ENCODE measurements at regions not wholly inside any gene's neighbourhood (a gene's known extent, or its start where the extent isn't known, plus 50 kb on each side); places are given as distances from the start of the nearest gene placed in this dataset.

DNA sequence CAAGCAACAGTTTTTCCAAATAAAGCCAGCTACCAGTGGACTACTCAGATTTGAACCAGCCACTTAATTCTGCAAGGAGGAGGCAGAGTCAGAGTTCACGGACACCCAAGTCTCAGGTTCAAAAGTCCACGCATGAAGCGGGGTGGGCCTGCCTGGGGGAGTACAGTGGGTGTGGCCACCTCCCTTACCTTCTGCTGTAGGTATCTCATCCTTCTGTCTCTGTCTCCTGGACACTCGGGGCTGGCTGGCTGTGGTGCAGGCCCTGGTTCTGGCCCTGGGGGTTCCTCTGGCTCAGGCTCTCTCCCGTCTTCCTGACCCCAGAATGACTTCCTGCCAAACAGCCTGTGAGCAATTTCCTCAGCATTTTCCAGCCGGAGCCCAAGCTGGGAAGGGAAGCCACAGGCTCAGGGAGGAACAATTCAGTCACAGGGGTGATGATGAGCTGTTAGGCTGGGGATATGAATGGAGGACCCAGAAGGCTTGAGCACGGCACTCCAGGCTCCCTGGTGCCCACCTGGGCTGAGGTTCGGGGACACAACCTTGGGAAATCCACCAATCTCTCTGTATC is 101.9 kb downstream of the LITAF start:
- no peak overlapping the region for H3K27ac ChIP-seq (ENCODE audit: insufficient read depth, low read length, poor library complexity, severe bottlenecking)
- H3K27me3 ChIP-seq (replicated peaks; ENCODE audit: control insufficient read depth, insufficient read depth, low read length, poor library complexity, severe bottlenecking), result no peaks in the 10 kb centered on the region
- no peaks in the 10 kb centered on the region for H3K36me3 ChIP-seq (ENCODE audit: control insufficient read depth, insufficient read depth, low read length)
- H3K4me1 ChIP-seq (ENCODE audit: control insufficient read depth, insufficient read depth, low read length, poor library complexity, severe bottlenecking), result no peaks in the 10 kb centered on the region
- no peak for DNase-seq
- peaks cover 3% of the 10 kb centered on the region for H3K9me3 ChIP-seq (ENCODE audit: control insufficient read depth, low read length)
- no peak overlapping the region for H3K4me3 ChIP-seq (ENCODE audit: insufficient read depth, low read depth, low read length, poor library complexity, severe bottlenecking)

DNA sequence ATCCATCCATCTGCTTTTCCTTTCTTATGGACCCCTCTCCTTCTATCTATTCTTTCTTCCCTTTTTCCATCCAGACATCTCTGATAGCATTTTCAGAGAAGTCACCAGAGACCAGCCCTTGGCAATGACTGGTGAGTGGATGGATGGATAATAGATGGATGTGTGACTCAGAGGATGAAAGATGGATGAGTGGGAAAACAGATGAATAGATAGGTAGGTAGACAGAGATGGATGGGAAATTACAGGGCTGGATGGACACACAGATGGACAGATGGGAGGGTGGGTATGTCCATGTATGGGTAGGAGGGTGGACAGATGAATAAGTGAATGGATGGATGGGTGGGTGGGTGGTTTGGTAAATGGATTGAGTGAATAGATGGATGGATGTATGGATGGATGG is 101.0 kb downstream of the LITAF start:
- no peak overlapping the region for H3K27ac ChIP-seq (ENCODE audit: insufficient read depth, low read length, poor library complexity, severe bottlenecking)
- no peaks in the 10 kb centered on the region for H3K36me3 ChIP-seq (ENCODE audit: control insufficient read depth, insufficient read depth, low read length)
- no peaks in the 10 kb centered on the region for H3K4me1 ChIP-seq (ENCODE audit: control insufficient read depth, insufficient read depth, low read length, poor library complexity, severe bottlenecking)
- no peak for DNase-seq
- no peaks in the 10 kb centered on the region for H3K9me3 ChIP-seq (ENCODE audit: control insufficient read depth, low read length)
- H3K27me3 ChIP-seq (replicated peaks; ENCODE audit: control insufficient read depth, insufficient read depth, low read length, poor library complexity, severe bottlenecking), result no peaks in the 10 kb centered on the region
- H3K4me3 ChIP-seq (ENCODE audit: insufficient read depth, low read depth, low read length, poor library complexity, severe bottlenecking), result no peak overlapping the region

DNA sequence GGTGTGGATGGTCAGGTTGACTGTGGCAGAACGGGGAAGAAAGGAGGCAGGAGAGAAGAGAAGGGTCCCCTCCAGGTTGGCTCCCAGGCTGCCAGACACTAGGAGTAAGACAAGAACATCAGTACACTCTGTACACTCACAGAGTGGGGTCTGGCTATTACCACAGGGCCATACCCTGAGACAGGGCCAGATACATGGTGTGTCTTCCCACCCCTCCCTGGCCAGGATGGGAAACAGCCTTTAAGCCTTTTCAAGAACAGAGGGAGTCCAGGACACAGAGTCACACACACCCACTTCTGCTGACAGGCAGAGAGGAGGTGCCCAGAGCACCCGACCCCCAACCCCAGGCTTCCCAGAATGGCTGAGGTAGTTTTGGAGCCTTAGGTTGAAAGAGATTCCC is 99.4 kb downstream of the LITAF start:
- no peak for DNase-seq
- H3K36me3 ChIP-seq (ENCODE audit: control insufficient read depth, insufficient read depth, low read length), result no peaks in the 10 kb centered on the region
- H3K4me3 ChIP-seq (ENCODE audit: insufficient read depth, low read depth, low read length, poor library complexity, severe bottlenecking), result no peak overlapping the region
- H3K4me1 ChIP-seq (ENCODE audit: control insufficient read depth, insufficient read depth, low read length, poor library complexity, severe bottlenecking), result no peaks in the 10 kb centered on the region
- H3K9me3 ChIP-seq (ENCODE audit: control insufficient read depth, low read length), result no peaks in the 10 kb centered on the region
- H3K27me3 ChIP-seq (replicated peaks; ENCODE audit: control insufficient read depth, insufficient read depth, low read length, poor library complexity, severe bottlenecking), result no peaks in the 10 kb centered on the region
- no peak overlapping the region for H3K27ac ChIP-seq (ENCODE audit: insufficient read depth, low read length, poor library complexity, severe bottlenecking)

DNA sequence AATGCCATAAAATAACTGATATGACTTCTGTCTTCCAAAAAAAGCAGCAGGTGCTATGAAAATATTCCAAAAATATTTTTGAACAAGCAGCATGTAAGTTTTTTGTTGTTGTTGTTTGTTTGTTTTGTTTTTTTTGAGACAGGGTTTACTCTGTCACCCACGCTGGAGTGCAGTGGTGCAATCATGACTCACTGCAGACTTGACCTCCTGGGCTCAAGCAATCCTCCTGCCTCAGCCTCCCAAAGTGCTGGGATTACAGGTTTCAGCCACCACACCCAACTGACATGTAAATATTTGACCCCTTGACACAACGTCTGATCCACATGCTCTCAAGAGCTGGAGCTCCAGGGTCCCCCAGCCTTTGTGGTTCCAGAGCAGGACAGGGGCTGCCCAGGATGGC is 98.4 kb downstream of the LITAF start:
- no peaks in the 10 kb centered on the region for H3K4me1 ChIP-seq (ENCODE audit: control insufficient read depth, insufficient read depth, low read length, poor library complexity, severe bottlenecking)
- H3K4me3 ChIP-seq (ENCODE audit: insufficient read depth, low read depth, low read length, poor library complexity, severe bottlenecking), result no peak overlapping the region
- H3K9me3 ChIP-seq (ENCODE audit: control insufficient read depth, low read length), result no peaks in the 10 kb centered on the region
- H3K36me3 ChIP-seq (ENCODE audit: control insufficient read depth, insufficient read depth, low read length), result no peaks in the 10 kb centered on the region
- H3K27ac ChIP-seq (ENCODE audit: insufficient read depth, low read length, poor library complexity, severe bottlenecking), result no peak overlapping the region
- H3K27me3 ChIP-seq (replicated peaks; ENCODE audit: control insufficient read depth, insufficient read depth, low read length, poor library complexity, severe bottlenecking), result no peaks in the 10 kb centered on the region
- DNase-seq, result no peak

DNA sequence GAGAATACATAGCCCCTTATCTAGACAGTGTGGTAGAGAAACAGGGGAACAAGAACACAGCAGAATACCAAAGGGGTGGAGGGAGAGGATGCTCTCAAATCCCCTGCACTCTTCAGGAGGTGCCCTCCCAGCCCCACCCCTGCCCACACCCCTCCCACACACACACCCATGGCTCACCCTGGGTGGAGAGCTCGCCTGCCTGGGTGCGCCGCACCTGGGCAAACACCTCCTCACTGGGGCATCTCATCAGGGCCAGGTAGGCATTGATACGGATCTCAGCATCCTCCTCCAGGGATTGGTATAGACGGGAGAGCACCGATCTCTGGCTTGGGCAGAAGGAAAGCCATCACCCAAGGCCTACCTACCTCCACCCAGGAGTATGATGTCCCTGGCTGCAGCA is 95.2 kb downstream of the LITAF start:
- H3K36me3 ChIP-seq (ENCODE audit: control insufficient read depth, insufficient read depth, low read length), result no peaks in the 10 kb centered on the region
- no peak overlapping the region for H3K27ac ChIP-seq (ENCODE audit: insufficient read depth, low read length, poor library complexity, severe bottlenecking)
- H3K4me1 ChIP-seq (ENCODE audit: control insufficient read depth, insufficient read depth, low read length, poor library complexity, severe bottlenecking), result peaks cover 5% of the 10 kb centered on the region
- H3K27me3 ChIP-seq (replicated peaks; ENCODE audit: control insufficient read depth, insufficient read depth, low read length, poor library complexity, severe bottlenecking), result no peaks in the 10 kb centered on the region
- DNase-seq, result no peak
- H3K9me3 ChIP-seq (ENCODE audit: control insufficient read depth, low read length), result no peaks in the 10 kb centered on the region
- no peak overlapping the region for H3K4me3 ChIP-seq (ENCODE audit: insufficient read depth, low read depth, low read length, poor library complexity, severe bottlenecking)

DNA sequence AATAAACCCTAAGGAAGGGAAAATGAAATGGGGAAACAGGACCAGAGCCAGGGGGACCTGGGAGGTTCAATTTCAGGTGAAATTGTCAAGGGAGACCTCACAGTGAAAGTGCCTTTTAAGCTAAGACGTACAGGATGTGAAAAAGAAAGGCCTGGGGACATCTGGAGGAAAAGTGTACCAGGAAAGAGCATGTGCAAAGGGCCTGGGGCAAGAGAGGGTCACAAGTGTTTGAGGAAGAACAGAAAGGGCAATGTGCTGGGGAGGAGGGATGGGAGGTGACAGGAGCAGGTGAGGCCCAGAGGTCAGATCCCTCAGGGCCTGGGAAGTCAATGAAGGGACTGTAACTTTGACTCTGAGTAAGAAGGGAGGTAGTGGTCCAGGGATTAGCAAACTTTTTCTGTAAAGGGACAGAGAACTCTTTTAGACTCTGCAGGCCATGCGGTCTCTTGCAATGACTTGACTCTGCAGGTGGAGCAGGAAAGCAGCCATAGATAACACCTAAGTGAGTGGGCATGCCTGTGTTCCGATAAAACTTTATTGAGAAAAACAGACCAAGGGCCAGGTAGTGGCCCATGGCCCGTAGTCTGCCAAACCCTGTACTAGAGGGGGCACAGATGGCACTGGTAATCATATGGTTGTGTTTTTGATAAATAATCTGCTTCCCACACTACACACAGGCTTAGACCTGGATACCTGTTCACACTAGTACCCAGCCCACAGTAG is 93.8 kb downstream of the LITAF start:
- H3K4me1 ChIP-seq (ENCODE audit: control insufficient read depth, insufficient read depth, low read length, poor library complexity, severe bottlenecking), result peaks cover 5% of the 10 kb centered on the region
- DNase-seq, result no peak
- no peaks in the 10 kb centered on the region for H3K36me3 ChIP-seq (ENCODE audit: control insufficient read depth, insufficient read depth, low read length)
- H3K27ac ChIP-seq (ENCODE audit: insufficient read depth, low read length, poor library complexity, severe bottlenecking), result no peak overlapping the region
- H3K4me3 ChIP-seq (ENCODE audit: insufficient read depth, low read depth, low read length, poor library complexity, severe bottlenecking), result no peak overlapping the region
- H3K27me3 ChIP-seq (replicated peaks; ENCODE audit: control insufficient read depth, insufficient read depth, low read length, poor library complexity, severe bottlenecking), result no peaks in the 10 kb centered on the region
- no peaks in the 10 kb centered on the region for H3K9me3 ChIP-seq (ENCODE audit: control insufficient read depth, low read length)

DNA sequence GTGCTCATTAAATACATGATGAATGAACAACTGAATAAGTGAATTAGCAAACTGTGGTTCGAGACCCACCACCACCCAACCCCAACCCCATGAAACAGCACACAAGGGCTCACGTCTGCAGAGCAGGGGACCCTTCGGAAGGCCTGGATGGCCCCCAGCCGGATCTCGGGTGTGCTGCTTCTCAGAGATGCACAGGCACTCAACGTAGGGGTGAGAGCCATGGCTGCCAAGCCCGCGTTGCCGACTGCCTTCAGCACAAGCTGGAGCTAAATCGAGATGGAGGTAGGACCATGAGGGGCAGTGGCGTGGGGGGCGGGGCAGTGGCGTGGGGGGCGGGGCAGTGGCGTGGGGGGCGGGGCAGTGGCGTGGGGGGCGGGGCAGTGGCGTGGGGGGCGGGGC is 93.2 kb downstream of the LITAF start:
- no peak for DNase-seq
- peaks cover 5% of the 10 kb centered on the region for H3K4me1 ChIP-seq (ENCODE audit: control insufficient read depth, insufficient read depth, low read length, poor library complexity, severe bottlenecking)
- no peak overlapping the region for H3K4me3 ChIP-seq (ENCODE audit: insufficient read depth, low read depth, low read length, poor library complexity, severe bottlenecking)
- H3K36me3 ChIP-seq (ENCODE audit: control insufficient read depth, insufficient read depth, low read length), result no peaks in the 10 kb centered on the region
- H3K9me3 ChIP-seq (ENCODE audit: control insufficient read depth, low read length), result no peaks in the 10 kb centered on the region
- no peak overlapping the region for H3K27ac ChIP-seq (ENCODE audit: insufficient read depth, low read length, poor library complexity, severe bottlenecking)
- no peaks in the 10 kb centered on the region for H3K27me3 ChIP-seq (replicated peaks; ENCODE audit: control insufficient read depth, insufficient read depth, low read length, poor library complexity, severe bottlenecking)

DNA sequence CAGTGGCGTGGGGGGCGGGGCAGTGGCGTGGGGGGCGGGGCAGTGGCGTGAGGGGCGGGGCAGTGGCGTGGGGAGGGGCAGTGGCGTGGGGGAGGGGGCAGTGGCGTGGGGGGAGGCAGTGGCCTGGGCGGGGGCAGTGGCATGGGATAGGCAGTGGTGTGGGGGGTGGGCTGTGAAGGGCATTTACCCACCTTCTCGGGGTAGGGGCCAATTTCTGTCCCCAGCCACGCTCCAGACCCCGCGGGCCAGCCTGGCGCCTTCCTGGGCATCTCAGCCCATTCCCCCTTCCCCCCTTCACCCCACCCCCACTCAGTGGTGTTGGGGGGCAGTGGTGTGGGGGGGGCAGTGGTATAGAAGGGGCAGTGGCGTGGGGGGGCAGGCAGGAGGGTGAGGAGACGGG is 92.7 kb downstream of the LITAF start:
- no peaks in the 10 kb centered on the region for H3K9me3 ChIP-seq (ENCODE audit: control insufficient read depth, low read length)
- H3K27me3 ChIP-seq (replicated peaks; ENCODE audit: control insufficient read depth, insufficient read depth, low read length, poor library complexity, severe bottlenecking), result no peaks in the 10 kb centered on the region
- DNase-seq, result no peak
- no peak overlapping the region for H3K27ac ChIP-seq (ENCODE audit: insufficient read depth, low read length, poor library complexity, severe bottlenecking)
- H3K4me1 ChIP-seq (ENCODE audit: control insufficient read depth, insufficient read depth, low read length, poor library complexity, severe bottlenecking), result peaks cover 5% of the 10 kb centered on the region
- H3K4me3 ChIP-seq (ENCODE audit: insufficient read depth, low read depth, low read length, poor library complexity, severe bottlenecking), result no peak overlapping the region
- H3K36me3 ChIP-seq (ENCODE audit: control insufficient read depth, insufficient read depth, low read length), result no peaks in the 10 kb centered on the region

DNA sequence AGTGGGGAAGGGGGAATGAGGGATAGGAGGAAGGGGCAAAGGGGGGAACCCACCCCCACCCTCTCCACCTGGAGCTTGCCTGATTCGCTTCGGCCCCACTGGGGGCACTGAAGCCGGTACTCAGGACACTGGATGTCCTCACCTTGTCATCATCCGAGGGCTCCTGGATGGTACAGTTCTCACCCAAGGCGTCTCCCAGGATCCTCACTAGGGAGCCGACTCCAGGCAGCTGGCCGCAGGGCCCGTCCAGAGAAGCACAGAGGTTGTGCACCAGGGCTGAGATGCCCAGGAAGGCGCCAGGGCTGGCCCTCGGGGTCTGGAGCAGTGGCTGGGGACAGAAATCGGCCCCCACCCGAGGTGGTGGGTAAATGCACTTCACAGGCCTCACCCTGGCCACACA is 92.3 kb downstream of the LITAF start:
- H3K27ac ChIP-seq (ENCODE audit: insufficient read depth, low read length, poor library complexity, severe bottlenecking), result no peak overlapping the region
- H3K4me3 ChIP-seq (ENCODE audit: insufficient read depth, low read depth, low read length, poor library complexity, severe bottlenecking), result no peak overlapping the region
- DNase-seq, result no peak
- H3K9me3 ChIP-seq (ENCODE audit: control insufficient read depth, low read length), result no peaks in the 10 kb centered on the region
- H3K36me3 ChIP-seq (ENCODE audit: control insufficient read depth, insufficient read depth, low read length), result no peaks in the 10 kb centered on the region
- H3K27me3 ChIP-seq (replicated peaks; ENCODE audit: control insufficient read depth, insufficient read depth, low read length, poor library complexity, severe bottlenecking), result no peaks in the 10 kb centered on the region
- H3K4me1 ChIP-seq (ENCODE audit: control insufficient read depth, insufficient read depth, low read length, poor library complexity, severe bottlenecking), result peaks cover 5% of the 10 kb centered on the region

DNA sequence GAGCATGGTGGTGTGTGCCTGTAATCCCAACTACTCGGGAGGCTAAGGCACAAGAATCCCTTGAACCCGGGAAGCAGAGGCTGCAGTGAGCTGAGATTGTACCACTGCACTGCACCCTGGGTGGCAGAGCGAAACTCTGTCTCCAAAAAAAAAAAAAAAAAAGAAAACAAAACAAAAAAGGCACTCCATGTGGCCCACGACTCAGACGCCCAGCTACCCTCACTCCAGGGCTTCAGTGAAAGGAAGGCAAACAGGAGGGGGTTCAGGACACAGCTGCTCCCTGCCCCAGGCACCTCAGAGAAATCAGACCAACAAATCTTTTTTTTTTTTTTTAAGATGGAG is 91.7 kb downstream of the LITAF start:
- DNase-seq, result no peak
- Histone ChIP-seq H3K4me3 (ENCODE audit: insufficient read depth, low read depth, low read length, poor library complexity, severe bottlenecking) (no peak overlapping the region), H3K9me3 (ENCODE audit: control insufficient read depth, low read length) (no peaks in the 10 kb centered on the region), H3K27me3 (replicated peaks; ENCODE audit: control insufficient read depth, insufficient read depth, low read length, poor library complexity, severe bottlenecking) (no peaks in the 10 kb centered on the region), H3K36me3 (ENCODE audit: control insufficient read depth, insufficient read depth, low read length) (no peaks in the 10 kb centered on the region), H3K4me1 (ENCODE audit: control insufficient read depth, insufficient read depth, low read length, poor library complexity, severe bottlenecking) (peaks cover 5% of the 10 kb centered on the region), H3K27ac (ENCODE audit: insufficient read depth, low read length, poor library complexity, severe bottlenecking) (no peak overlapping the region)
